ENCODE measurements at regions not wholly inside any gene's neighbourhood (a gene's known extent, or its start where the extent isn't known, plus 50 kb on each side); places are given as distances from the start of the nearest gene placed in this dataset.
"Not testable (repeated sequence)": the region's sequence is repeated elsewhere in the genome, so short reads cannot be mapped to it uniquely, and the experiment has no call there.

- no peak for DNase-seq
Observed at GRCh38 chr1:96565546-96565945, 156.0 kb upstream of the PTBP2 start.

- DNase-seq: no peak
Observed at GRCh38 chr1:96568639-96569038, 152.9 kb upstream of the PTBP2 start.

GRCh38 chr1:96569288-96569687 lies 152.3 kb upstream of the PTBP2 start:
- DNase-seq: no peak

GRCh38 chr1:96579636-96580035 lies 141.9 kb upstream of the PTBP2 start:
- DNase-seq: no peak

GRCh38 chr1:96580920-96581319 lies 140.7 kb upstream of the PTBP2 start:
- no peak for DNase-seq

- DNase-seq: no peak
Observed at GRCh38 chr1:96581772-96582171, 139.8 kb upstream of the PTBP2 start.

- no peak for DNase-seq
Observed at GRCh38 chr1:96583903-96584302, 137.7 kb upstream of the PTBP2 start.

GRCh38 chr1:96587222-96587621 lies 134.4 kb upstream of the PTBP2 start:
- DNase-seq: no peak

- DNase-seq: no peak
Observed at GRCh38 chr1:96588416-96588995, 133.1 kb upstream of the PTBP2 start.

GRCh38 chr1:96595530-96595929 lies 126.1 kb upstream of the PTBP2 start:
- not testable (repeated sequence) for DNase-seq

- DNase-seq: no peak
Observed at GRCh38 chr1:96596226-96596922, 125.2 kb upstream of the PTBP2 start.

GRCh38 chr1:96597218-96597617 lies 124.4 kb upstream of the PTBP2 start:
- no peak for DNase-seq

- DNase-seq: no peak
Observed at GRCh38 chr1:96598416-96599168, 123.0 kb upstream of the PTBP2 start.

GRCh38 chr1:96604620-96605019 lies 117.0 kb upstream of the PTBP2 start:
- DNase-seq: not testable (repeated sequence)

GRCh38 chr1:96617375-96617774 lies 104.2 kb upstream of the PTBP2 start:
- not testable (repeated sequence) for DNase-seq

GRCh38 chr1:96632045-96632664 lies 89.4 kb upstream of the PTBP2 start:
- DNase-seq: no peak

- no peak for DNase-seq
Observed at GRCh38 chr1:96633695-96634094, 87.9 kb upstream of the PTBP2 start.

GRCh38 chr1:96634883-96635282 lies 86.7 kb upstream of the PTBP2 start:
- DNase-seq: peak; percentile 21

- DNase-seq: no peak
Observed at GRCh38 chr1:96641282-96641681, 80.3 kb upstream of the PTBP2 start.

- no peak for DNase-seq
Observed at GRCh38 chr1:96643519-96643918, 78.1 kb upstream of the PTBP2 start.

- DNase-seq: no peak
Observed at GRCh38 chr1:96649301-96649700, 72.3 kb upstream of the PTBP2 start.

- DNase-seq: no peak
Observed at GRCh38 chr1:96651517-96651916, 70.1 kb upstream of the PTBP2 start.

- DNase-seq: no peak
Observed at GRCh38 chr1:96660051-96660450, 61.5 kb upstream of the PTBP2 start.

- DNase-seq: no peak
Observed at GRCh38 chr1:96660503-96660902, 61.1 kb upstream of the PTBP2 start.

All from NCI-H1436 treated with DMSO at 0.1 percent for 48 hours (cell line).